ENCODE measurements at regions not wholly inside any gene's neighbourhood (a gene's known extent, or its start where the extent isn't known, plus 50 kb on each side); places are given as distances from the start of the nearest gene placed in this dataset.

GRCh38 chr13:81659984-81660383 is 1319.1 kb upstream of the SPRY2 start:
- no peaks in the 10 kb centered on the region for H3K79me1 ChIP-seq (ENCODE audit: low read depth in 1 of 2, low read length in 2 of 2)
- no peaks in the 10 kb centered on the region for H3K9me1 ChIP-seq (ENCODE audit: insufficient read depth, low read length)
- H2BK5ac ChIP-seq (ENCODE audit: low read depth, low read length, poor library complexity, severe bottlenecking), result no peak overlapping the region
- DNase-seq, result no peak
- H3K27ac ChIP-seq (ENCODE audit: insufficient read depth, low read length), result no peak overlapping the region
- H3K56ac ChIP-seq (ENCODE audit: extremely low read depth, insufficient read depth, low read length), result no peak overlapping the region
- in situ Hi-C loops (cut with MboI; ENCODE audit: low sequenced_read_pairs) (no loop called here), intact Hi-C loops (cut with micrococcal nuclease) (no loop called here), dilution Hi-C loops (cut with HindIII; ENCODE audit: low sequenced_read_pairs, unreplicated experiment) (no loop called here)
- H3K27me3 ChIP-seq (ENCODE audit: control insufficient read depth, insufficient read depth, low read length), result no peaks in the 10 kb centered on the region
- WGBS, 2 experiments (ENCODE audit: extremely low coverage in 2 of 2, insufficient read length in 1 of 2), result no CpG with 5 or more reads among the region's 1 CpG
- no peak overlapping the region for H2BK120ac ChIP-seq (ENCODE audit: low read depth, low read length)
- no peak overlapping the region for H2AK5ac ChIP-seq (ENCODE audit: low read depth, low read length)
- ChIA-PET CTCF (no interaction called here), POLR2A (ENCODE audit: unreplicated experiment) (no interaction called here)
- H2AFZ ChIP-seq (replicated peaks; ENCODE audit: low read length, poor library complexity), result no peak overlapping the region
- no peak overlapping the region for H2AK9ac ChIP-seq (replicated peaks; ENCODE audit: low read depth, low read length, poor library complexity)
- H2BK20ac ChIP-seq (ENCODE audit: low read depth, low read length), result no peak overlapping the region
- no peak for ATAC-seq (ENCODE audit: low read depth)
- H3K18ac ChIP-seq (ENCODE audit: low read depth, low read length), result no peak overlapping the region
- peaks cover 11% of the 10 kb centered on the region for H3K9me3 ChIP-seq (ENCODE audit: control insufficient read depth, insufficient read depth, low read length)
- H3K4me1 ChIP-seq (ENCODE audit: control insufficient read depth, insufficient read depth, low read length), result no peaks in the 10 kb centered on the region
- no peak overlapping the region for H4K8ac ChIP-seq (ENCODE audit: low read depth in 2 of 2, low read length in 2 of 2)
- no peaks in the 10 kb centered on the region for H3K36me3 ChIP-seq (ENCODE audit: control insufficient read depth, insufficient read depth, low read length)
- no TSS peak for BruUV-seq (replicated peaks)
- TF ChIP-seq CHD1 (IDR thresholded peaks at IDR 0.05; ENCODE audit: low read depth, low read length), result no peak
- H3K23ac ChIP-seq (ENCODE audit: low read depth, low read length), result no peak overlapping the region
- no peak overlapping the region for H3K4me2 ChIP-seq (ENCODE audit: low read depth, low read length)
- H3K9ac ChIP-seq (ENCODE audit: low read depth, low read length), result no peak overlapping the region
- no peak overlapping the region for H3K4me3 ChIP-seq (ENCODE audit: insufficient read depth, low read depth, low read length)
- H3K14ac ChIP-seq (replicated peaks; ENCODE audit: low read depth, low read length), result no peak overlapping the region
- no peak overlapping the region for H3K4ac ChIP-seq (ENCODE audit: low read depth, low read length)
- no peak overlapping the region for H4K91ac ChIP-seq (ENCODE audit: insufficient read depth, low read depth, low read length)
- H4K20me1 ChIP-seq (ENCODE audit: insufficient read depth, low read length), result no peaks in the 10 kb centered on the region
- H2BK15ac ChIP-seq (ENCODE audit: low read depth, low read length), result no peak overlapping the region
- no peak overlapping the region for H4K5ac ChIP-seq (ENCODE audit: low read depth, low read length)

All from IMR-90 (cell line).